CD4-positive, alpha-beta T cell treated with Interleukin-2 at 100 ng/mL for 4 hours (primary cell): ENCODE measurements at regions not wholly inside any gene's neighbourhood (a gene's known extent, or its start where the extent isn't known, plus 50 kb on each side); places are given as distances from the start of the nearest gene placed in this dataset.

ENCODE experiments used
- DNase-seq: peaks from one replicate; pipeline ENCODE4 v3.0.0-alpha.2; 2020; ENCODE audit warnings: low spot score

- no peak for DNase-seq
Observed at GRCh38 chr4:77367638-77368037, 210.6 kb downstream of the CCNG2 start.

GRCh38 chr4:77372375-77372774, 215.4 kb downstream of the CCNG2 start:
- no peak for DNase-seq

GRCh38 chr4:77375866-77376607, 219.0 kb downstream of the CCNG2 start:
- DNase-seq, result no peak

- no peak for DNase-seq
Observed at GRCh38 chr4:77376788-77377460, 219.9 kb downstream of the CCNG2 start.

- no peak for DNase-seq
Observed at GRCh38 chr4:77384094-77384493, 221.5 kb upstream of the CXCL13 start.

GRCh38 chr4:77385124-77385969, 220.3 kb upstream of the CXCL13 start:
- DNase-seq, result peak; percentile 44

GRCh38 chr4:77393996-77394395, 211.6 kb upstream of the CXCL13 start:
- DNase-seq, result no peak

GRCh38 chr4:77395481-77395880, 210.1 kb upstream of the CXCL13 start:
- no peak for DNase-seq

- no peak for DNase-seq
Observed at GRCh38 chr4:77398256-77398655, 207.4 kb upstream of the CXCL13 start.

- DNase-seq, result no peak
Observed at GRCh38 chr4:77399831-77400230, 205.8 kb upstream of the CXCL13 start.

GRCh38 chr4:77413766-77414165, 191.9 kb upstream of the CXCL13 start:
- no peak for DNase-seq

- no peak for DNase-seq
Observed at GRCh38 chr4:77415689-77416088, 189.9 kb upstream of the CXCL13 start.

GRCh38 chr4:77418333-77418732, 187.3 kb upstream of the CXCL13 start:
- no peak for DNase-seq

GRCh38 chr4:77430847-77431246, 174.8 kb upstream of the CXCL13 start:
- no peak for DNase-seq

GRCh38 chr4:77431546-77431945, 174.1 kb upstream of the CXCL13 start:
- DNase-seq, result no peak

GRCh38 chr4:77432717-77433417, 172.8 kb upstream of the CXCL13 start:
- no peak for DNase-seq

GRCh38 chr4:77433418-77433733, 172.2 kb upstream of the CXCL13 start:
- DNase-seq, result peak; percentile 40

- no peak for DNase-seq
Observed at GRCh38 chr4:77434299-77435092, 171.1 kb upstream of the CXCL13 start.

GRCh38 chr4:77437079-77437478, 168.5 kb upstream of the CXCL13 start:
- no peak for DNase-seq

GRCh38 chr4:77438549-77438948, 167.1 kb upstream of the CXCL13 start:
- DNase-seq, result no peak

GRCh38 chr4:77443941-77444340, 161.7 kb upstream of the CXCL13 start:
- no peak for DNase-seq

- DNase-seq, result no peak
Observed at GRCh38 chr4:77445823-77446222, 159.8 kb upstream of the CXCL13 start.
